ENCODE measurements at regions not wholly inside any gene's neighbourhood (a gene's known extent, or its start where the extent isn't known, plus 50 kb on each side); places are given as distances from the start of the nearest gene placed in this dataset.

DNA sequence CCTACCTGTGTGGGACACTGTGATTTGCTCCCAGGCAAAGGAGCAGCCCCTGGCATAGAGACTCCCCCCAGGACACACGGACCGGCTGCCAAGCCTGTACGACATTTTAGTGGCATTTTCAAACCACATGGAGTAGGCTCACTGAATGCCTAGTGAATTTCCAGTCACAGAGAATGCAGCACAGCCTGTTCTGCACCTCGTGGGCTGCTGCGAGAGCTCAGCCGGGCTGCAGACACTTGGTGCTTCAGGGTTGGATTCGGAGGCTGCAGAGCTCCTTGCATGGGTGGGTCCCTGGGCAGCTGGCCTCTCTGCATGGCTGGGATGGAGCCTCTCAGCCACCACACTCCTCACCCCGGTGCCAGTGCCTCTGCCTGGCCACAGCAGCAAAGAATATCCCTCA lies 51.2 kb upstream of the HNF1B start:
- Mint-ChIP-seq H3K36me3 (ENCODE audit: low read depth) (no peaks in the 10 kb centered on the region), H3K27ac (no peak overlapping the region), H3K27me3 (peaks cover 3% of the 10 kb centered on the region), H3K4me3 (no peak overlapping the region), H3K4me1 (ENCODE audit: low read depth) (no peaks in the 10 kb centered on the region), H3K9me3 (no peaks in the 10 kb centered on the region)
- intact Hi-C loops (cut with micrococcal nuclease), result no loop called here

Measured in dendritic cell treated with granulocyte-macrophage colony-stimulating factor and Interleukin-4, amounts not matched to agents 40 ng/mL and 50 ng/mL, for 4 days (primary cell).